Endothelial cell (in vitro differentiated cells): ENCODE measurements at regions not wholly inside any gene's neighbourhood (a gene's known extent, or its start where the extent isn't known, plus 50 kb on each side); places are given as distances from the start of the nearest gene placed in this dataset.

Source experiments
- DNase-seq: peaks from one replicate; pipeline ENCODE4 v3.0.0; 2021; ENCODE audit warnings: low spot score
- H3K27ac Mint-ChIP-seq: one replicate; pipeline ENCODE4 v1.8.0; 2021; ENCODE audit warnings: mixed read lengths, inconsistent platforms; ENCODE audit not compliant: unreplicated experiment
- H3K27me3 Mint-ChIP-seq: one replicate; pipeline ENCODE4 v1.8.0; 2021; ENCODE audit warnings: mild to moderate bottlenecking, moderate library complexity, mixed read lengths, inconsistent platforms; ENCODE audit not compliant: unreplicated experiment
- H3K36me3 Mint-ChIP-seq: one replicate; pipeline ENCODE4 v1.8.0; 2021; ENCODE audit warnings: mild to moderate bottlenecking, low read depth, mixed read lengths, inconsistent platforms; ENCODE audit not compliant: unreplicated experiment
- H3K4me1 Mint-ChIP-seq: one replicate; pipeline ENCODE4 v1.8.0; 2021; ENCODE audit warnings: mild to moderate bottlenecking, mixed read lengths, inconsistent platforms; ENCODE audit not compliant: unreplicated experiment
- H3K4me3 Mint-ChIP-seq: one replicate; pipeline ENCODE4 v1.8.0; 2021; ENCODE audit warnings: mild to moderate bottlenecking, mixed read lengths, inconsistent platforms; ENCODE audit not compliant: unreplicated experiment
- H3K9me3 Mint-ChIP-seq: one replicate; pipeline ENCODE4 v1.8.0; 2021; ENCODE audit warnings: mixed read lengths, inconsistent platforms; ENCODE audit not compliant: unreplicated experiment
- TF ChIP-seq, protein P1 (sequence below): fragments of 200-600 bp; sonication (generic); IDR thresholded peaks from one replicate; pipeline ENCODE4 v1.5.0; 2021; ENCODE audit warnings: antibody characterized with exemption; ENCODE audit not compliant: unreplicated experiment

GRCh38 chr5:91514400-91514799 lies 131.3 kb upstream of the ARRDC3 start:
- Mint-ChIP-seq H3K27me3 (no peaks in the 10 kb centered on the region), H3K4me3 (no peak overlapping the region), H3K27ac (no peak overlapping the region), H3K36me3 (no peaks in the 10 kb centered on the region), H3K4me1 (no peaks in the 10 kb centered on the region), H3K9me3 (no peaks in the 10 kb centered on the region)
- DNase-seq: no peak
- TF ChIP-seq, protein P1, sequence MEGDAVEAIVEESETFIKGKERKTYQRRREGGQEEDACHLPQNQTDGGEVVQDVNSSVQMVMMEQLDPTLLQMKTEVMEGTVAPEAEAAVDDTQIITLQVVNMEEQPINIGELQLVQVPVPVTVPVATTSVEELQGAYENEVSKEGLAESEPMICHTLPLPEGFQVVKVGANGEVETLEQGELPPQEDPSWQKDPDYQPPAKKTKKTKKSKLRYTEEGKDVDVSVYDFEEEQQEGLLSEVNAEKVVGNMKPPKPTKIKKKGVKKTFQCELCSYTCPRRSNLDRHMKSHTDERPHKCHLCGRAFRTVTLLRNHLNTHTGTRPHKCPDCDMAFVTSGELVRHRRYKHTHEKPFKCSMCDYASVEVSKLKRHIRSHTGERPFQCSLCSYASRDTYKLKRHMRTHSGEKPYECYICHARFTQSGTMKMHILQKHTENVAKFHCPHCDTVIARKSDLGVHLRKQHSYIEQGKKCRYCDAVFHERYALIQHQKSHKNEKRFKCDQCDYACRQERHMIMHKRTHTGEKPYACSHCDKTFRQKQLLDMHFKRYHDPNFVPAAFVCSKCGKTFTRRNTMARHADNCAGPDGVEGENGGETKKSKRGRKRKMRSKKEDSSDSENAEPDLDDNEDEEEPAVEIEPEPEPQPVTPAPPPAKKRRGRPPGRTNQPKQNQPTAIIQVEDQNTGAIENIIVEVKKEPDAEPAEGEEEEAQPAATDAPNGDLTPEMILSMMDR: no peak

GRCh38 chr5:91503321-91503720 lies 120.2 kb upstream of the ARRDC3 start:
- TF ChIP-seq, protein P1: no peak
- H3K36me3 Mint-ChIP-seq: no peaks in the 10 kb centered on the region
- DNase-seq: no peak
- no peak overlapping the region for H3K4me3 Mint-ChIP-seq
- no peak overlapping the region for H3K27ac Mint-ChIP-seq
- H3K9me3 Mint-ChIP-seq: no peaks in the 10 kb centered on the region
- no peaks in the 10 kb centered on the region for H3K27me3 Mint-ChIP-seq
- peaks cover 2% of the 10 kb centered on the region for H3K4me1 Mint-ChIP-seq

- no peak overlapping the region for H3K4me3 Mint-ChIP-seq
- no peaks in the 10 kb centered on the region for H3K27me3 Mint-ChIP-seq
- H3K4me1 Mint-ChIP-seq: no peaks in the 10 kb centered on the region
- H3K9me3 Mint-ChIP-seq: no peaks in the 10 kb centered on the region
- H3K27ac Mint-ChIP-seq: no peak overlapping the region
- DNase-seq: no peak
- no peaks in the 10 kb centered on the region for H3K36me3 Mint-ChIP-seq
- TF ChIP-seq, protein P1: no peak
Observed at GRCh38 chr5:91500758-91501157, 117.6 kb upstream of the ARRDC3 start.

- no peak for DNase-seq
- H3K4me3 Mint-ChIP-seq: no peak overlapping the region
- H3K36me3 Mint-ChIP-seq: no peaks in the 10 kb centered on the region
- no peaks in the 10 kb centered on the region for H3K4me1 Mint-ChIP-seq
- no peaks in the 10 kb centered on the region for H3K27me3 Mint-ChIP-seq
- no peaks in the 10 kb centered on the region for H3K9me3 Mint-ChIP-seq
- TF ChIP-seq, protein P1: peak; percentile 68
- H3K27ac Mint-ChIP-seq: no peak overlapping the region
Observed at GRCh38 chr5:91499943-91500531, 116.9 kb upstream of the ARRDC3 start.

- Mint-ChIP-seq H3K27ac (no peak overlapping the region), H3K9me3 (no peaks in the 10 kb centered on the region), H3K4me1 (no peaks in the 10 kb centered on the region), H3K27me3 (peaks cover 1% of the 10 kb centered on the region), H3K4me3 (no peak overlapping the region), H3K36me3 (no peaks in the 10 kb centered on the region)
- TF ChIP-seq, protein P1: no peak
- no peak for DNase-seq
Observed at GRCh38 chr5:91495699-91496098, 112.6 kb upstream of the ARRDC3 start.
